C4-2B (cell line): ENCODE measurements at regions not wholly inside any gene's neighbourhood (a gene's known extent, or its start where the extent isn't known, plus 50 kb on each side); places are given as distances from the start of the nearest gene placed in this dataset.

ENCODE experiments used
- H3K27ac ChIP-seq: fragments of 450-650 bp; 2 replicates; pipeline ENCODE4 v1.5.1; 2017
- ZFX ChIP-seq: fragments of 450-650 bp; IDR thresholded peaks from 2 replicates; pipeline ENCODE4 v1.6.1; 2017
- TF ChIP-seq, protein P1 (sequence below): fragments of 450-650 bp; conservative IDR thresholded peaks from 2 replicates; pipeline ENCODE4 v1.5.1; 2017; ENCODE audit warnings: mild to moderate bottlenecking

DNA sequence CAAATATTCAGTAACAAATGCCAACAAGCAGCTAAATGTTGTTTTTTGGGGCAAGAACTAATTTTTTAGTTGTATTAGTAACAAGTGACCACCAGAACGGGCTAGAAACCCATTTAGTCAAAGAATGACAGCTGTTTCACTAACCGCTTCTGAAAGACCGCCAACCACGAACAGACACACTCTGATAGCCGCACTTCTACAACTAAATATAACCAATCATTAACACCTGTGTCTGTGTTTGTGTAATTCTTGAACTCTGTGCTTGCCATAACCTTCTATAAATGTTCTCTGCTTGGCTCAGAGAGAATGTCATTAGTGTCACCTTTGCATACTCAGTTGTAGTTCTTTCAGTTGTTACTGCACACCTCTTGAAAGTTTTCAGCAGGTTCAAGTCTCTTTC, 526.3 kb upstream of the LRRTM1 start:
- no peak for TF ChIP-seq ZFX
- TF ChIP-seq, protein P1, sequence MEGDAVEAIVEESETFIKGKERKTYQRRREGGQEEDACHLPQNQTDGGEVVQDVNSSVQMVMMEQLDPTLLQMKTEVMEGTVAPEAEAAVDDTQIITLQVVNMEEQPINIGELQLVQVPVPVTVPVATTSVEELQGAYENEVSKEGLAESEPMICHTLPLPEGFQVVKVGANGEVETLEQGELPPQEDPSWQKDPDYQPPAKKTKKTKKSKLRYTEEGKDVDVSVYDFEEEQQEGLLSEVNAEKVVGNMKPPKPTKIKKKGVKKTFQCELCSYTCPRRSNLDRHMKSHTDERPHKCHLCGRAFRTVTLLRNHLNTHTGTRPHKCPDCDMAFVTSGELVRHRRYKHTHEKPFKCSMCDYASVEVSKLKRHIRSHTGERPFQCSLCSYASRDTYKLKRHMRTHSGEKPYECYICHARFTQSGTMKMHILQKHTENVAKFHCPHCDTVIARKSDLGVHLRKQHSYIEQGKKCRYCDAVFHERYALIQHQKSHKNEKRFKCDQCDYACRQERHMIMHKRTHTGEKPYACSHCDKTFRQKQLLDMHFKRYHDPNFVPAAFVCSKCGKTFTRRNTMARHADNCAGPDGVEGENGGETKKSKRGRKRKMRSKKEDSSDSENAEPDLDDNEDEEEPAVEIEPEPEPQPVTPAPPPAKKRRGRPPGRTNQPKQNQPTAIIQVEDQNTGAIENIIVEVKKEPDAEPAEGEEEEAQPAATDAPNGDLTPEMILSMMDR = no peak
- H3K27ac ChIP-seq = no peak overlapping the region

DNA sequence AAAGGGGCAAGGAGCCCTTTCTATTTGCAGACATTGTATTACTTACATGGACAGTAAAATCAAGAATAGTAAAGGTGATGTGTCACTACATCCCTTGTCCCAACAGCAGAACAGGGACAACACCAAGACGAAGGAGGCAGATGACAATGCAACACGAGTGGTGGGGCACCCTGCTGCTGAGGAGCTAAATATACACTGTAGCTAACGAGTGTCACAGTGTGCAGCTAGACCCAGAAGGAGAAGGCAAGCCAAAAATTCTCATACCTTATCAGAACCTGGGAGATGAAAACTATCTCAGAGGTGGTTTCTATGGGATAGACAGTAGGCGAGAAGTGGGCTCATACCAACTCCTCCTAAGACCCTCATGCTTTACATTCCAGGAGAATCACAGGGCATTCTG, 518.4 kb upstream of the LRRTM1 start:
- H3K27ac ChIP-seq = no peak overlapping the region
- TF ChIP-seq, protein P1 = no peak
- no peak for TF ChIP-seq ZFX

DNA sequence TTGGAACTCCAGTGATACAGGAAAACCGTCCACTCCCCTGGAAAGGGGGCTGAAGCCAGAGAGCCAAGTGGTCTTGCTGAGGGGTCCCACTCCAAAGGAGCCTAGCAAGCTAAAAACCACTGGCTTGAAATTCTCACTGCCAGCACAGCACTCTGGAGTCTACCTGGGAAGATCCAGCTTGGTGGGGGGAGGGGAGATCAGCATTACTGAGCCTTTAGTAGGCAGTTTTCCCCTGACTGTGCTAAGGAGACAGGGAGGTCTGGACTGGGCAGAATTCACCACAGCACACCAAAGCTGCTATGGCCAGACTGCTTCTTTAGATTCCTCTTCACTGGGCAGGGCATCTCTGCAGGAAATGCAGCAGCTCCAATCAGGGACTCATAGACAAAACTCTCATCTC, 510.7 kb upstream of the LRRTM1 start:
- TF ChIP-seq, protein P1 = no peak
- no peak for TF ChIP-seq ZFX
- no peak overlapping the region for H3K27ac ChIP-seq

DNA sequence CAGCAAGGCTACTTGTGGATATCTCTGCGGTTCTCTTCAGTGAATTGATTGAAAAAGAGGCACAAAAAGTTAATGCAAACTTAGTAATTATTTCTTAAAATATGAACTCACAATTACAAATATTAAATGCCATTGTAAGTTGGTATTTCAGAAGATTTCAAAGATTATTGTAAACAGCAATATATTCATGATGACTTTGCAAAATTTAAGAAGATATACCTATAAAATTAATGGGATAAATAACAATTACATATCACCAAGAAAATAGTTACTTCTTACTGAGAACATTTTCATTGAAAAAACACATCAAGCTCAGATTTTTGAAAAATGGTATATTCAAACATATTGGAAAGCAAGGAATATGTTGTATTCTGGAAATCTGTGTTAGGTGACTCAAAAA, 482.0 kb upstream of the LRRTM1 start:
- TF ChIP-seq ZFX = no peak
- TF ChIP-seq, protein P1 = no peak
- H3K27ac ChIP-seq = no peak overlapping the region

DNA sequence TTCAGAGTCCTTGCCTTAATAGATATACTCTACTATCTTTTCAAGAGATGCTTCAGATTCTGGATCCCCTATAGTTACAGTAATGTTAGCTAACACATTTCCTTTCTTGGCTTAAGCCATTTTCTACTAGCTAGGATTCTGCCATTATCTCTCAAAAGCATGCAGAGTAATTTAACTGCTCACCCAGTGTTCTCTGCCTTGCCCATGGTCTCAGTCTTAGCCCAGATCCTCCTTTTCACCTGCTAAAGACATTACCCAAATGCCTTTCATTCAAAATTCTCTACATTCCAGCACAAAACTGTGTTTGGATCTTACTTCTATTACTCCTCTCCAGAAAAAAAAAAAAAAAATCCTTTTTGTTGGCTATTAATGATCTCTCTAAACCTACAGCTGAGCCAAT, 474.2 kb upstream of the LRRTM1 start:
- TF ChIP-seq, protein P1 = no peak
- TF ChIP-seq ZFX = no peak
- no peak overlapping the region for H3K27ac ChIP-seq

DNA sequence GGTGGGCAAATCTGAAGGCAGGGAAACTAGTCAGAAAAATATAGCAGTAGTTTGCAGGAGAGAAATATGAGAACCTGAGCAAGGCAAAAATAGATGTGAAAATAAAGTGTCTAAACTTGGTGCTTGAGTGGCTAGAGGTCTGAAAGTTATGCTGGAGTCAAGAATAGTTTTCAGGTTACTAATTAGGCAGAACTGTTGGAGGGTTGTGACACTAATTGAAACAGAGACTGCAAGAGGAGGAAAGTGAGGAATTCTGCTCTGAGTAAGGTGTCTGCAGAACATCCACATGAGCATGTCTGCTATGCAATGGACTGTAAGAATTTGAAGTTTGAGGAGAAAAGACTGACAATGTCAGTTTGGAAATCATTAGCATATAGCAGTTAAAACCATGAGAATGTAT, 444.0 kb upstream of the LRRTM1 start:
- TF ChIP-seq ZFX = no peak
- TF ChIP-seq, protein P1 = no peak
- no peak overlapping the region for H3K27ac ChIP-seq

DNA sequence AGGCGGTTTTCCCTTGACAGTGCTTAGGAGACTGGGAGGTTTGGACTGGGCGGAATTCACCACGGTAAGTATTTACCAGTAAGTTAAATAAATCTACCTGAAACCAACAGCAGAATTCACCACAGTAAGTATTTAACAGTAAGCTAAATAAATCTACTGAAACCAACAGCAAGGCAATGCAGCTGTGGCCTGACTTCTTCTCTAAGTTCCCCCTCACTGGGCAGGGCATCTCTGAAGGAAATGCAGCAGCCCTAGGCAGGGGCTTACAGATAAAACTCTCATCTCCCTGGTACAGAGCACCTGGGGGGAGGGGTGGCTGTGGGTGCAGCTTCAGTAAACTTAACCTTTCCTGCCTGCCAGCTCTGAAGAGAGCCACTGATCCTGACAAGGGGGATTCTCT, 432.5 kb upstream of the LRRTM1 start:
- TF ChIP-seq, protein P1 = no peak
- no peak for TF ChIP-seq ZFX
- no peak overlapping the region for H3K27ac ChIP-seq
